ENCODE measurements at regions not wholly inside any gene's neighbourhood (a gene's known extent, or its start where the extent isn't known, plus 50 kb on each side); places are given as distances from the start of the nearest gene placed in this dataset.

GRCh38 chr4:35884714-35885480, 359.4 kb downstream of the ARAP2 start:
- no peaks in the 10 kb centered on the region for H3K36me3 Mint-ChIP-seq (ENCODE audit: insufficient read depth, unreplicated experiment)
- H3K9me3 Mint-ChIP-seq (ENCODE audit: low read depth, unreplicated experiment): peaks cover 10% of the 10 kb centered on the region
- no peak for TF ChIP-seq CTCF (IDR thresholded peaks at IDR 0.05; ENCODE audit: unreplicated experiment)
- H3K4me3 Mint-ChIP-seq (ENCODE audit: low read depth, unreplicated experiment): no peak overlapping the region
- CTCF ChIA-PET: no interaction called here
- no TSS peak for BruUV-seq (replicated peaks)
- no peak overlapping the region for H3K27ac Mint-ChIP-seq (ENCODE audit: unreplicated experiment)
- H3K27me3 Mint-ChIP-seq (ENCODE audit: unreplicated experiment): no peaks in the 10 kb centered on the region
- intact Hi-C loops (cut with micrococcal nuclease; ENCODE audit: unreplicated experiment): no loop called here
- no peaks in the 10 kb centered on the region for H3K4me1 Mint-ChIP-seq (ENCODE audit: low read depth, unreplicated experiment)
- DNase-seq: no peak

GRCh38 chr4:35897808-35898207, 346.5 kb downstream of the ARAP2 start:
- no peaks in the 10 kb centered on the region for H3K36me3 Mint-ChIP-seq (ENCODE audit: insufficient read depth, unreplicated experiment)
- H3K27ac Mint-ChIP-seq (ENCODE audit: unreplicated experiment): no peak overlapping the region
- intact Hi-C loops (cut with micrococcal nuclease; ENCODE audit: unreplicated experiment): no loop called here
- no peak for DNase-seq
- H3K4me1 Mint-ChIP-seq (ENCODE audit: low read depth, unreplicated experiment): no peaks in the 10 kb centered on the region
- no peaks in the 10 kb centered on the region for H3K27me3 Mint-ChIP-seq (ENCODE audit: unreplicated experiment)
- CTCF ChIA-PET: no interaction called here
- no peak overlapping the region for H3K4me3 Mint-ChIP-seq (ENCODE audit: low read depth, unreplicated experiment)
- TF ChIP-seq CTCF (IDR thresholded peaks at IDR 0.05; ENCODE audit: unreplicated experiment): no peak
- H3K9me3 Mint-ChIP-seq (ENCODE audit: low read depth, unreplicated experiment): peaks cover 5% of the 10 kb centered on the region
- no TSS peak for BruUV-seq (replicated peaks)

GRCh38 chr4:35900286-35901243, 343.7 kb downstream of the ARAP2 start:
- H3K36me3 Mint-ChIP-seq (ENCODE audit: insufficient read depth, unreplicated experiment): no peaks in the 10 kb centered on the region
- TF ChIP-seq CTCF (IDR thresholded peaks at IDR 0.05; ENCODE audit: unreplicated experiment): no peak
- BruUV-seq (replicated peaks): no TSS peak
- CTCF ChIA-PET: no interaction called here
- peaks cover 3% of the 10 kb centered on the region for H3K9me3 Mint-ChIP-seq (ENCODE audit: low read depth, unreplicated experiment)
- H3K27me3 Mint-ChIP-seq (ENCODE audit: unreplicated experiment): no peaks in the 10 kb centered on the region
- no peaks in the 10 kb centered on the region for H3K4me1 Mint-ChIP-seq (ENCODE audit: low read depth, unreplicated experiment)
- no peak for DNase-seq
- no peak overlapping the region for H3K4me3 Mint-ChIP-seq (ENCODE audit: low read depth, unreplicated experiment)
- intact Hi-C loops (cut with micrococcal nuclease; ENCODE audit: unreplicated experiment): no loop called here
- no peak overlapping the region for H3K27ac Mint-ChIP-seq (ENCODE audit: unreplicated experiment)

GRCh38 chr4:35912174-35912573, 332.1 kb downstream of the ARAP2 start:
- BruUV-seq (replicated peaks): no TSS peak
- CTCF ChIA-PET: no interaction called here

More at GRCh38 chr4:35912174-35912573, 332.1 kb downstream of the ARAP2 start:
- no peak for DNase-seq
- no peaks in the 10 kb centered on the region for H3K4me1 Mint-ChIP-seq (ENCODE audit: low read depth, unreplicated experiment)
- H3K9me3 Mint-ChIP-seq (ENCODE audit: low read depth, unreplicated experiment): no peaks in the 10 kb centered on the region
- no peak overlapping the region for H3K27ac Mint-ChIP-seq (ENCODE audit: unreplicated experiment)
- intact Hi-C loops (cut with micrococcal nuclease; ENCODE audit: unreplicated experiment): no loop called here
- no peaks in the 10 kb centered on the region for H3K36me3 Mint-ChIP-seq (ENCODE audit: insufficient read depth, unreplicated experiment)
- no peak overlapping the region for H3K4me3 Mint-ChIP-seq (ENCODE audit: low read depth, unreplicated experiment)
- TF ChIP-seq CTCF (IDR thresholded peaks at IDR 0.05; ENCODE audit: unreplicated experiment): no peak
- H3K27me3 Mint-ChIP-seq (ENCODE audit: unreplicated experiment): no peaks in the 10 kb centered on the region

Measured in Calu3 (cell line).